ENCODE measurements at regions not wholly inside any gene's neighbourhood (a gene's known extent, or its start where the extent isn't known, plus 50 kb on each side); places are given as distances from the start of the nearest gene placed in this dataset.
A peak's percentile ranks its signal among the peaks of the same experiment; 100 is the strongest.

DNA sequence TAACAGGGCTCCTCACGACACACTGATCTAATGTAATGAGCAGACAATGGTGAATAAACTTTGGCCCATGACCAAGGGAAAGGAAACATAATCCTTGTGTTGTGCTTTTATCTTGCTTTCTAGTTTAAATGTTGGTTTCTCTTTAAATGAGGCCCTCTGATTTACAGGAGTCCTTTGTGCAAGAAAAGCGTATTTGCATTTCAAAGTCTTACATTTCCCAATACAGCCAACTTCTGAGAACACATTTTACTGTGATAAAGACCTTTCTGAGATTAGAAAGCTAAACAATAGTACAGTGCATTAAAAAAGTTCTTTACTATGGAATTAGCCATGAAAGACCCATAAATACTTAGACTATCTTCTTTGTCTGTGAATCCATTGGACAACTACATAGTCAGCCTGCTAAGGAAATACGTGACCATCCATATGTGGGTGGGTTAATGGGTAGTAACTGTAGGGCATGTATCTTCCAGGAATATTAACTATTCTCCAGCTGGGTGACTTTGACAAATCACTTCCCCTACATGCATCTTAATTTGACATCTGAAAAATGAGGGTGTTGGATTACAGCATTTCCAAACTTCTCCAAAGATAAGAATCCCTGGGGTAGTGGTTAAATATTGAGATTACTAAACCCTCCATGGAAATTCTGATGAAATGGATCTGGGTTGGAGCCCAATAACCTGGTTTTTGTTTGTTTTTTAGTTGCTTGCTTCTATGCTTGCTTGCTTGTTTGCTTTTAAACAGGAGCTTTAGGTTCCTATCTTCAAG lies 50.3 kb upstream of the USP1 start:
- Histone ChIP-seq H3K4me3 (ENCODE audit: low read depth, low read length) (no peak overlapping the region), H3K27ac (ENCODE audit: low read depth, low read length) (peak overlapping the region; percentile 44), H3K36me3 (ENCODE audit: control insufficient read depth, insufficient read depth, low read length) (no peaks in the 10 kb centered on the region), H3K9me3 (ENCODE audit: control insufficient read depth, insufficient read depth, low read length) (no peaks in the 10 kb centered on the region), H3K4me1 (ENCODE audit: control insufficient read depth, insufficient read depth, low read length) (no peaks in the 10 kb centered on the region), H3K27me3 (ENCODE audit: control insufficient read depth, insufficient read depth, low read length) (no peaks in the 10 kb centered on the region)
- WGBS (ENCODE audit: insufficient coverage), result no CpG with 5 or more reads among the region's 3 CpGs
- peak in 1 of 6 donors; percentile 35 for DNase-seq (ENCODE audit: low read depth in 4 of 6, low spot score in 6 of 6)
